Astrocyte (in vitro differentiated cells and primary cell): ENCODE measurements at regions not wholly inside any gene's neighbourhood (a gene's known extent, or its start where the extent isn't known, plus 50 kb on each side); places are given as distances from the start of the nearest gene placed in this dataset.

Source experiments
- DNase-seq: peaks from one replicate; pipeline ENCODE4 v3.0.0-alpha.2; 2010; ENCODE audit warnings: low read depth
- FAIRE-seq: peaks from 2 replicates; lab custom pipeline; 2011; peaks lifted over from hg19 to GRCh38; lab: Jason Lieb, UNC
- H2AFZ ChIP-seq: 2 replicates; pipeline ENCODE4 v1.6.0; 2012; ENCODE audit warnings: low read depth, low read length, inconsistent platforms
- H3K27ac ChIP-seq: 2 replicates; pipeline ENCODE4 v1.5.1; 2011; ENCODE audit warnings: low read depth, low read length, inconsistent platforms
- H3K27me3 ChIP-seq: 2 replicates; pipeline ENCODE4 v1.6.0; 2011; ENCODE audit warnings: low read length, inconsistent platforms; ENCODE audit not compliant: insufficient read depth
- H3K36me3 ChIP-seq: 2 replicates; pipeline ENCODE4 v1.5.1; 2011; ENCODE audit warnings: low read length, inconsistent platforms; ENCODE audit not compliant: insufficient read depth
- H3K4me1 ChIP-seq: 2 replicates; pipeline ENCODE4 v1.5.1; 2011; ENCODE audit warnings: low read length, inconsistent platforms; ENCODE audit not compliant: insufficient read depth
- H3K4me2 ChIP-seq: 2 replicates; pipeline ENCODE4 v1.6.0; 2012; ENCODE audit warnings: low read length, inconsistent platforms
- H3K4me3 ChIP-seq: 2 replicates; pipeline ENCODE4 v1.5.1; 2011; ENCODE audit warnings: low read depth, mild to moderate bottlenecking, low read length, inconsistent platforms; ENCODE audit not compliant: insufficient read depth
- H3K79me2 ChIP-seq: 2 replicates; pipeline ENCODE4 v1.6.0; 2012; ENCODE audit warnings: mild to moderate bottlenecking, low read length, inconsistent platforms; ENCODE audit not compliant: insufficient read depth
- H3K9ac ChIP-seq: 2 replicates; pipeline ENCODE4 v1.6.0; 2012; ENCODE audit warnings: mild to moderate bottlenecking, low read length, inconsistent platforms
- H3K9me3 ChIP-seq: 2 replicates; pipeline ENCODE4 v1.5.1; 2012; ENCODE audit warnings: low read depth, mild to moderate bottlenecking, low read length, inconsistent platforms; ENCODE audit not compliant: insufficient read depth
- H4K20me1 ChIP-seq: 2 replicates; pipeline ENCODE4 v1.6.0; 2012; ENCODE audit warnings: low read length, inconsistent platforms; ENCODE audit not compliant: insufficient read depth
- H3K27ac Mint-ChIP-seq: one replicate; pipeline ENCODE4 v1.8.0; 2021; ENCODE audit warnings: mild to moderate bottlenecking, mixed read lengths; ENCODE audit not compliant: unreplicated experiment
- H3K27me3 Mint-ChIP-seq: one replicate; pipeline ENCODE4 v1.8.0; 2021; ENCODE audit warnings: low read depth, mixed read lengths; ENCODE audit not compliant: unreplicated experiment
- H3K36me3 Mint-ChIP-seq: one replicate; pipeline ENCODE4 v1.8.0; 2021; ENCODE audit warnings: low read depth, mixed read lengths; ENCODE audit not compliant: unreplicated experiment
- H3K4me1 Mint-ChIP-seq: one replicate; pipeline ENCODE4 v1.8.0; 2021; ENCODE audit warnings: low read depth, mixed read lengths; ENCODE audit not compliant: unreplicated experiment
- H3K4me3 Mint-ChIP-seq: one replicate; pipeline ENCODE4 v1.8.0; 2021; ENCODE audit warnings: mild to moderate bottlenecking, moderate library complexity, mixed read lengths; ENCODE audit not compliant: unreplicated experiment
- H3K9me3 Mint-ChIP-seq: one replicate; pipeline ENCODE4 v1.8.0; 2021; ENCODE audit warnings: mild to moderate bottlenecking, mixed read lengths; ENCODE audit not compliant: unreplicated experiment
- CTCF ChIP-seq: IDR thresholded peaks from 2 replicates; pipeline ENCODE4 v1.5.1; 2011; ENCODE audit warnings: low read depth, mild to moderate bottlenecking, inconsistent platforms, low read length, moderate library complexity; ENCODE audit not compliant: insufficient read depth
- EZH2 ChIP-seq: IDR thresholded peaks from 2 replicates; pipeline ENCODE4 v1.6.1; 2012; ENCODE audit warnings: mild to moderate bottlenecking, low read length, inconsistent platforms; ENCODE audit not compliant: insufficient read depth

- DNase-seq = no peak
- H4K20me1 ChIP-seq = no peaks in the 10 kb centered on the region
- FAIRE-seq = no peak
- no peaks in the 10 kb centered on the region for H3K79me2 ChIP-seq
- H3K9ac ChIP-seq = no peak overlapping the region
- Mint-ChIP-seq H3K27ac (no peak overlapping the region), H3K36me3 (no peaks in the 10 kb centered on the region), H3K27me3 (no peaks in the 10 kb centered on the region), H3K4me1 (no peaks in the 10 kb centered on the region), H3K9me3 (no peaks in the 10 kb centered on the region), H3K4me3 (no peak overlapping the region)
- no peak overlapping the region for H3K27ac ChIP-seq
- no peaks in the 10 kb centered on the region for H3K4me1 ChIP-seq
- TF ChIP-seq CTCF (no peak), EZH2 (no peak)
- no peaks in the 10 kb centered on the region for H3K9me3 ChIP-seq
- no peak overlapping the region for H3K4me2 ChIP-seq
- H2AFZ ChIP-seq = no peak overlapping the region
- H3K36me3 ChIP-seq = no peaks in the 10 kb centered on the region
- H3K4me3 ChIP-seq = no peak overlapping the region
- no peaks in the 10 kb centered on the region for H3K27me3 ChIP-seq
Measured at GRCh38 chr7:86328801-86329433, 314.8 kb upstream of the GRM3 start.

- no peak overlapping the region for H3K27ac ChIP-seq
- no peak overlapping the region for H3K9ac ChIP-seq
- no peaks in the 10 kb centered on the region for H3K79me2 ChIP-seq
- no peak overlapping the region for H3K4me3 ChIP-seq
- H3K36me3 Mint-ChIP-seq = no peaks in the 10 kb centered on the region
- no peak overlapping the region for H3K4me3 Mint-ChIP-seq
- FAIRE-seq = no peak
- H3K4me2 ChIP-seq = no peak overlapping the region
- no peak for TF ChIP-seq EZH2
- no peaks in the 10 kb centered on the region for H3K4me1 Mint-ChIP-seq
- no peaks in the 10 kb centered on the region for H3K36me3 ChIP-seq
- H3K4me1 ChIP-seq = no peaks in the 10 kb centered on the region
- no peaks in the 10 kb centered on the region for H3K27me3 ChIP-seq
- no peaks in the 10 kb centered on the region for H4K20me1 ChIP-seq
- no peak overlapping the region for H3K27ac Mint-ChIP-seq
- no peaks in the 10 kb centered on the region for H3K9me3 ChIP-seq
- H3K27me3 Mint-ChIP-seq = no peaks in the 10 kb centered on the region
- no peaks in the 10 kb centered on the region for H3K9me3 Mint-ChIP-seq
- DNase-seq = no peak
- H2AFZ ChIP-seq = no peak overlapping the region
Measured at GRCh38 chr7:86326847-86327246, 316.9 kb upstream of the GRM3 start.

DNA sequence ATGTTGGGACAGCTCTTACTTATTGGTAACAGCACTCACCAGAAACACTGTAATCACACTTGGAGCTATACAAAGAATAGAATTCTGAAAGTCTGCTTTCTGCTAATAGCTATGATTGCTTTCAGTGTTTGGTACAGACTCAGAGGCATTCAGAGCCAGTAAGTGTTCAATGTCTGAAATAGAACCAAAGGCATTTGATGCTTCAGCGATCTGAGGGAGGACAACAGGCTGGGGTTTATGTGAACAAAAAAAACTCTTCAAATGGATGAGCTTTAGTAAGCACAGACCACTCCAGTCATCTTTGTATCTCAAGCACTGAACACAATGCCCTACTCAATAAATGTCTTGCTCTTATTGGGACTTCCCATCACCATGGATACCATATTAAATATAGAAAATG lies 322.8 kb upstream of the GRM3 start:
- no peak for TF ChIP-seq EZH2
- TF ChIP-seq CTCF = no peak
- Histone ChIP-seq H3K79me2 (no peaks in the 10 kb centered on the region), H3K27ac (no peak overlapping the region), H3K9ac (no peak overlapping the region), H4K20me1 (no peaks in the 10 kb centered on the region), H3K9me3 (no peaks in the 10 kb centered on the region), H2AFZ (no peak overlapping the region), H3K4me1 (no peaks in the 10 kb centered on the region), H3K36me3 (no peaks in the 10 kb centered on the region), H3K4me2 (no peak overlapping the region), H3K27me3 (no peaks in the 10 kb centered on the region), H3K4me3 (no peak overlapping the region)
- DNase-seq (no peak), FAIRE-seq (no peak)
- H3K27ac Mint-ChIP-seq = no peak overlapping the region
- H3K27me3 Mint-ChIP-seq = no peaks in the 10 kb centered on the region
- no peaks in the 10 kb centered on the region for H3K4me1 Mint-ChIP-seq
- no peak overlapping the region for H3K4me3 Mint-ChIP-seq
- H3K9me3 Mint-ChIP-seq = no peaks in the 10 kb centered on the region
- no peaks in the 10 kb centered on the region for H3K36me3 Mint-ChIP-seq
